Coronary artery (tissue), 2 donors: ENCODE measurements at regions not wholly inside any gene's neighbourhood (a gene's known extent, or its start where the extent isn't known, plus 50 kb on each side); places are given as distances from the start of the nearest gene placed in this dataset.
"Not testable (repeated sequence)": the region's sequence is repeated elsewhere in the genome, so short reads cannot be mapped to it uniquely, and the experiment has no call there.

Experiments used
- DNase-seq: peaks from one replicate; pipeline ENCODE4 v3.0.0-alpha.2; 2017; ENCODE audit warnings: low spot score
- H3K27ac ChIP-seq, 2 donors: fragments of 200-600 bp; sonication (generic); one replicate each; pipeline ENCODE4 v1.5.1; 2016 to 2019
- H3K4me3 ChIP-seq: fragments of 200-600 bp; sonication (generic); 2 replicates; pipeline ENCODE4 v1.5.1; 2016; ENCODE audit warnings: mild to moderate bottlenecking, moderate library complexity
- CTCF ChIP-seq: fragments of 200-600 bp; sonication (generic); IDR thresholded peaks from one replicate; pipeline ENCODE4 v1.5.1; 2019; ENCODE audit warnings: antibody characterized with exemption

GRCh38 chr5:130526708-130527107 is 622.4 kb downstream of the CHSY3 start:
- Histone ChIP-seq H3K27ac (no peak overlapping the region), H3K4me3 (no peak overlapping the region)
- no peak for TF ChIP-seq CTCF
- no peak for DNase-seq

GRCh38 chr5:130520211-130520610 is 615.9 kb downstream of the CHSY3 start:
- H3K4me3 ChIP-seq: no peak overlapping the region
- no peak for DNase-seq
- H3K27ac ChIP-seq: no peak overlapping the region
- no peak for TF ChIP-seq CTCF

- no peak overlapping the region for H3K4me3 ChIP-seq
- no peak for DNase-seq
- H3K27ac ChIP-seq: no peak overlapping the region
- no peak for TF ChIP-seq CTCF
Measured at GRCh38 chr5:130514984-130515690, 610.9 kb downstream of the CHSY3 start.

GRCh38 chr5:130502702-130503101 is 598.4 kb downstream of the CHSY3 start:
- Histone ChIP-seq H3K27ac (no peak overlapping the region), H3K4me3 (no peak overlapping the region)
- DNase-seq: no peak
- no peak for TF ChIP-seq CTCF

- H3K4me3 ChIP-seq: no peak overlapping the region
- no peak for TF ChIP-seq CTCF
- H3K27ac ChIP-seq: no peak overlapping the region
- DNase-seq: no peak
Measured at GRCh38 chr5:130501151-130501865, 597.0 kb downstream of the CHSY3 start.

GRCh38 chr5:130500495-130500894 is 596.2 kb downstream of the CHSY3 start:
- H3K27ac ChIP-seq, H3K4me3 ChIP-seq, DNase-seq: not testable (repeated sequence)

GRCh38 chr5:130496215-130496614 is 592.0 kb downstream of the CHSY3 start:
- no peak overlapping the region for H3K27ac ChIP-seq
- no peak for TF ChIP-seq CTCF
- DNase-seq: no peak
- H3K4me3 ChIP-seq: no peak overlapping the region
